HG03460 (cell line): ENCODE measurements at regions not wholly inside any gene's neighbourhood (a gene's known extent, or its start where the extent isn't known, plus 50 kb on each side); places are given as distances from the start of the nearest gene placed in this dataset.

Source experiments
- ATAC-seq: cut with Tn5 transposase; IDR thresholded peaks from one replicate; pipeline ENCODE4 v1.9.1; 2021; ENCODE audit not compliant: unreplicated experiment

- ATAC-seq = no peak
These were observed 264.4 kb downstream of the PTPRC start for GRCh38 chr1:198903203-198903602.

GRCh38 chr1:198903621-198904020 is 264.8 kb downstream of the PTPRC start:
- no peak for ATAC-seq

- no peak for ATAC-seq
These were observed 265.5 kb downstream of the PTPRC start for GRCh38 chr1:198904321-198904720.

GRCh38 chr1:198906739-198907422 is 268.0 kb downstream of the PTPRC start:
- peak; percentile 52 for ATAC-seq

- ATAC-seq = peak; percentile 17
These were observed 268.5 kb downstream of the PTPRC start for GRCh38 chr1:198907423-198907746.

GRCh38 chr1:198908995-198909394 is 270.2 kb downstream of the PTPRC start:
- ATAC-seq = no peak

- ATAC-seq = no peak
These were observed 271.1 kb downstream of the PTPRC start for GRCh38 chr1:198909973-198910372.

GRCh38 chr1:198910816-198911215 is 272.0 kb downstream of the PTPRC start:
- ATAC-seq = no peak

- ATAC-seq = no peak
These were observed 273.2 kb downstream of the PTPRC start for GRCh38 chr1:198912046-198912445.

- ATAC-seq = no peak
These were observed 274.8 kb downstream of the PTPRC start for GRCh38 chr1:198913667-198914066.

- no peak for ATAC-seq
These were observed 276.7 kb downstream of the PTPRC start for GRCh38 chr1:198915327-198916231.

GRCh38 chr1:198917226-198917625 is 278.4 kb downstream of the PTPRC start:
- no peak for ATAC-seq

- ATAC-seq = no peak
These were observed 280.1 kb downstream of the PTPRC start for GRCh38 chr1:198918920-198919319.

GRCh38 chr1:198919667-198920398 is 281.0 kb downstream of the PTPRC start:
- ATAC-seq = peak; percentile 43

GRCh38 chr1:198922638-198923430 is 284.0 kb downstream of the PTPRC start:
- ATAC-seq = peak; percentile 71

- no peak for ATAC-seq
These were observed 285.2 kb downstream of the PTPRC start for GRCh38 chr1:198923993-198924392.

- no peak for ATAC-seq
These were observed 286.7 kb downstream of the PTPRC start for GRCh38 chr1:198925567-198925966.

GRCh38 chr1:198927129-198927528 is 288.3 kb downstream of the PTPRC start:
- ATAC-seq = no peak

- no peak for ATAC-seq
These were observed 290.3 kb downstream of the PTPRC start for GRCh38 chr1:198929111-198929604.

GRCh38 chr1:198929961-198930599 is 291.2 kb downstream of the PTPRC start:
- peak; percentile 66 for ATAC-seq
